LNCaP clone FGC (cell line): ENCODE measurements at regions not wholly inside any gene's neighbourhood (a gene's known extent, or its start where the extent isn't known, plus 50 kb on each side); places are given as distances from the start of the nearest gene placed in this dataset.
"Not testable (repeated sequence)": the region's sequence is repeated elsewhere in the genome, so short reads cannot be mapped to it uniquely, and the experiment has no call there.

Source experiments
- DNase-seq: peaks from one replicate; pipeline ENCODE4 v3.0.0-alpha.2; 2011; ENCODE audit warnings: low read depth
- H3K4me3 ChIP-seq: 2 replicates; pipeline ENCODE4 v1.5.1; 2011; ENCODE audit warnings: mild to moderate bottlenecking, low read depth, low read length, control low read depth
- TF ChIP-seq, protein P1 (sequence below): IDR thresholded peaks from 2 replicates; pipeline ENCODE4 v1.5.1; 2012; ENCODE audit warnings: mild to moderate bottlenecking; ENCODE audit not compliant: control insufficient read depth, insufficient read depth; ENCODE audit errors: extremely low read depth

DNA sequence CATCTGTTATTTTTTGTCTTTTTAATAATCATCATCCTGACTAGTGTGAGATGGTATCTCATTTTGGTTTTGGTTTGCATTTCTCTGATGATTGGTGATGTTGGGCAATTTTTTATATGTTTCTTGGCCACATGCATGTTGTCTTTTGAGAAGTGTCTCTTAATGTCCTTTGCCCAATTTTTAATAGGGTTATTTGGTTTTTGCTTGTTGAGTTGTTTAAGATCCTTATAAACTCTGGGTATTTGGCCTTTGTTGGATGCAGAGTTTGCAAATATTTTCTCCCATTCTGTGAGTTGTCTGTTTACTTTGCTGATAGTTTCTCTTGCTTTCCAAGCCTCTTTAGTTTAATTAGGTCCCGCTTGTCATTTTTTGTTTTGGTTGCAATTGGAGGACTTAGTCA, 152.1 kb upstream of the MED14 start:
- DNase-seq, result peak; percentile 65
- TF ChIP-seq, protein P1, sequence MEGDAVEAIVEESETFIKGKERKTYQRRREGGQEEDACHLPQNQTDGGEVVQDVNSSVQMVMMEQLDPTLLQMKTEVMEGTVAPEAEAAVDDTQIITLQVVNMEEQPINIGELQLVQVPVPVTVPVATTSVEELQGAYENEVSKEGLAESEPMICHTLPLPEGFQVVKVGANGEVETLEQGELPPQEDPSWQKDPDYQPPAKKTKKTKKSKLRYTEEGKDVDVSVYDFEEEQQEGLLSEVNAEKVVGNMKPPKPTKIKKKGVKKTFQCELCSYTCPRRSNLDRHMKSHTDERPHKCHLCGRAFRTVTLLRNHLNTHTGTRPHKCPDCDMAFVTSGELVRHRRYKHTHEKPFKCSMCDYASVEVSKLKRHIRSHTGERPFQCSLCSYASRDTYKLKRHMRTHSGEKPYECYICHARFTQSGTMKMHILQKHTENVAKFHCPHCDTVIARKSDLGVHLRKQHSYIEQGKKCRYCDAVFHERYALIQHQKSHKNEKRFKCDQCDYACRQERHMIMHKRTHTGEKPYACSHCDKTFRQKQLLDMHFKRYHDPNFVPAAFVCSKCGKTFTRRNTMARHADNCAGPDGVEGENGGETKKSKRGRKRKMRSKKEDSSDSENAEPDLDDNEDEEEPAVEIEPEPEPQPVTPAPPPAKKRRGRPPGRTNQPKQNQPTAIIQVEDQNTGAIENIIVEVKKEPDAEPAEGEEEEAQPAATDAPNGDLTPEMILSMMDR, result no peak
- no peak overlapping the region for H3K4me3 ChIP-seq

DNA sequence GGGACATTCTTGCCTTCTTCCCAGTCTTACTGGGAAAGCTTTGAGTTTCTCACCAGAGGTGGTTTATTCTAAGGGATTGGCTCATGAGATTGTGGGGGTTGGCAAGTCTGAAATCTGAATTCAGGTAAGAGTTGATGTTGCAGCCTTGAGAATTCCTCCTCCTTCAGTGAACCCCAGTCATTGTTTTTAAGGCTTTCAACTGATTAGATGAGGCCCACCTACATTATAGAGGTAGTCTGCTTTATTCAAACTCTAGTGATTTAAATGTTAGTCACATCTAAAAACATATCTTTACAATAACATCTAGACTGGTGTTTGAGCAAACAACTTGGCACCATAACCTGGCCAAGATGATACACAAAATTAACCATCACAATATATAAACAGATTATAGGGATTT, 156.5 kb upstream of the MED14 start:
- no peak for DNase-seq
- TF ChIP-seq, protein P1, result no peak
- H3K4me3 ChIP-seq, result no peak overlapping the region

DNA sequence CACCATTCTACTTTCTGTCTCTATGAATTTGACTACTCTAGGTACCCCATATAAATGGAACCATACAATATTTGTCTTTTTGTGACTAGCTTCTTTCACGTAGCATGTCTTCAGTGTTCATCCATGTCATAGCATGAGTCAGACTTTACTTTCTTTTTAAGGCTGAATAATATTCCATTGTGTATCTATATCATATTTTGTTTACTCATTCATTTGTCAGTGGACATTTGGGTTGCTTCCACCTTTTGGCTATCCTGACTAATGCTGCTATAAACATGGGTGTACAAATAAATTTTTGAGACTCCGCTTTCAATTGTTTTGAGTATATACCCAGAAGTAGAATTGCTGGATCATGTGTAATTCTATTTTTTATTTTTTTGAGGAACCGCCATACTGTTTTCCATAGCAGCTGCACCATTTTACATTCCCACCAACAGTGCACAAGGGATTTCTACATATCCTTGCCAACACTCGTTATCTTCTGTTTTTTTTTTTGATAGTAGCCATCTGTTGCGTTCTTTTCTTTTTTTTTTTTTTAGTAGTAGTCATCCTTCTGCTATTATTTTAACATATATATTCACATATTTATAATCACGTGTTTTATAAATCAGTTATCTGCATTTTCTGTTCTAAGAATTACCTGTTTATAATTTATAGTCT, 158.0 kb upstream of the MED14 start:
- TF ChIP-seq, protein P1, result no peak
- DNase-seq, result no peak
- no peak overlapping the region for H3K4me3 ChIP-seq

DNA sequence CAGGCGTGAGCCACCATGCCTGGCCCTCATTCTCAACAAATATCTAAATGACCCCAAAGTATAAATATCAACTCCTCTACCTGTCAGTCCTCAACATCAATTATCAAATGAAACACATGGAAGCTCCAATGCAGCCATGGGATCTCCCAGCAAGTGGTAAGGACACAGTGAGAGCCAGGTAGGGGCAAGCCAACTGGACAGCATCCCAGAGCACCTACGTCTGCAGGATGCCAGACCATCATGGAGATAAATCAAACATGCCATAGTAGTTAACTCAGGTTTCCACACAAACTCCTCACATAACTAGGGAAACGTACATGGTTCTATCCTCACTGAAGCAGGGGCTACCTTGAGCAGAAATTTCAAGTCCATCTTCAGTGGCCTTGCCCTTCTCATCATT, 159.9 kb upstream of the MED14 start:
- no peak overlapping the region for H3K4me3 ChIP-seq
- TF ChIP-seq, protein P1, result no peak
- no peak for DNase-seq

- TF ChIP-seq, protein P1, result no peak
- H3K4me3 ChIP-seq, result no peak overlapping the region
- no peak for DNase-seq
Measured at GRCh38 chrX:40897718-40898270, 162.5 kb upstream of the MED14 start.

GRCh38 chrX:40904739-40905138, 169.4 kb upstream of the MED14 start:
- not testable (repeated sequence) for DNase-seq, H3K4me3 ChIP-seq

GRCh38 chrX:40908026-40908425, 172.7 kb upstream of the MED14 start:
- no peak for DNase-seq

More at GRCh38 chrX:40908026-40908425, 172.7 kb upstream of the MED14 start:
- H3K4me3 ChIP-seq, result no peak overlapping the region
- TF ChIP-seq, protein P1, result no peak
